Stimulated activated CD4-positive, alpha-beta T cell treated with anti-CD3 and anti-CD28 coated beads, TNF-alpha, amount 100 ng/mL, for 4 hours (primary cell): ENCODE measurements at regions not wholly inside any gene's neighbourhood (a gene's known extent, or its start where the extent isn't known, plus 50 kb on each side); places are given as distances from the start of the nearest gene placed in this dataset.
"Not testable (repeated sequence)": the region's sequence is repeated elsewhere in the genome, so short reads cannot be mapped to it uniquely, and the experiment has no call there.

ENCODE experiments used
- DNase-seq, 3 experiments: peaks; one replicate each; pipeline ENCODE4 v3.0.0-alpha.2; 2020; ENCODE audit warnings: low read depth in 3 of 3

DNA sequence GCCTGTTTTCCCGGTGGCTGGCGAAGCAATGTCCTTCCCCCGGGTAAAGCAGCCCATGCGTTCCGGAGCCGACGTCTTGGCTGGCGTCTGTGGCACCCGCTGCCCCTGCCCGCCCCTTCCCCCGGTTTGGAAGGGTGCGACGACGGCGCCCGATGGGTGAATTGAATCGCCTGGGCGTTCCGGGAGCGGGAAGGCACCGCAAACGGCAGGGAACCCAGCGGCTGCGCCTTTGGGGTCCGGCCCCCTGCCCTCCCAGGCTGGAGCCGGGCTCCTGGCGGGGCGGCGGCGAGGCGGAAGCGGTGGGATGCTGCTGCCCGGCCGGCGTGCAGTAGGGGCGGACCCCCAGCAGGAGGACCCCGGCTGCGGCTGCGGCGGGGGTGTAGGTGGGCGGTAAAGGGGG is 123.6 kb upstream of the RHOU start:
- DNase-seq, result not testable (repeated sequence)

DNA sequence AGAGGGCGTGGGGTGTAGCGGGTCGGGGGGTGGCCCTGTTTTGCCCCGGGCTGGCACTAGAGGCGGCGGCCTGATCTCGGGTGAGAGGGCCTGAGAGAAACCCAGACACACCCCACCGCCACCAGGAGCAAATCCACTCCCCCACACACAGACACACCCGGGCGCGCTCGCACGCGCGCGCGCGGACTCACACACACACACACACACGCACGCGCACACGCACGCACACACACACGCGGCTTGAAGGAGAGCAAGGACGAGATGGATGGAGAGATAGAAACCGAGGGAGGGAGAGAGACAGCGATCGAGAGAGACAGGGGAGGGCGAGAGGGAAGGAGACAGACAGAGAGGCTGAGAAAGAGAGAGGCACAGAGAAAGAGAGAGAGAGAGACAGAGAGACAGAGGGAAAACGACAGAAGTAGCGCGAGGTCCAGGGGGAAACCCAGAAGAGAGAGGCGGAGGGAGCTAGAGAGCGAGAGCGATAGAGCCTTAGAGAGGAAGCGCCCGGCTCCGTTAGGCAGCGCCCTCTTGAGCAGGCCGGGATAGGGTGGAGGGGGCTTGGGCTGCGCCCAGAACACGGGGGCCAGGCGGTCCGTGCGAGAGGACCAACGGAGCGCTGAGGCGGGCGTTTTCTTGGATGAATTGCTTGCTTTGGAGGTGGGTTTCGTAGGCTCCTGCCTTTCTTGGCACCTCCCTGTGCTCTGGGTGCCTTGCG is 113.1 kb upstream of the RHOU start:
- not testable (repeated sequence) for DNase-seq

DNA sequence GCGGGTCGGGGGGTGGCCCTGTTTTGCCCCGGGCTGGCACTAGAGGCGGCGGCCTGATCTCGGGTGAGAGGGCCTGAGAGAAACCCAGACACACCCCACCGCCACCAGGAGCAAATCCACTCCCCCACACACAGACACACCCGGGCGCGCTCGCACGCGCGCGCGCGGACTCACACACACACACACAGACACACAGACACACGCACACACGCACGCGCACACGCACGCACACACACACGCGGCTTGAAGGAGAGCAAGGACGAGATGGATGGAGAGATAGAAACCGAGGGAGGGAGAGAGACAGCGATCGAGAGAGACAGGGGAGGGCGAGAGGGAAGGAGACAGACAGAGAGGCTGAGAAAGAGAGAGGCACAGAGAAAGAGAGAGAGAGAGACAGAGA is 108.8 kb upstream of the RHOU start:
- DNase-seq, result not testable (repeated sequence)

DNA sequence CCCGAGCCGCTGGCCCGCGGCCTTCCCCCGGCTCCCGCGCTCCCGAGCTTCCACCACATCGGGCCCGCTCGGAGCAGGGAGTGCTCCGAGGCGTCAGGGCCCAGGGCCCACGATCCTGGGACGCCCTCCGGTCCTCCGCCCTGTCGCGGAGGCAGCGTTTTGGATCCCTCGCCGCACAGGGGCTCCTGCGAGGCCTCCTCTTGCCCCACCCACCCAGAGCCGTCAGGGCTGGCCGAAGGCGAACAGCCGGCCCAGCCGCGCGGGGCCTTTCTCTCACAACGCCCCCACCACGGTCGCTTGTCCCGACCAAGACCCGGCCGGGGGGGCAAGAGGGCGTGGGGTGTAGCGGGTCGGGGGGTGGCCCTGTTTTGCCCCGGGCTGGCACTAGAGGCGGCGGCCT is 102.4 kb upstream of the RHOU start:
- not testable (repeated sequence) for DNase-seq

DNA sequence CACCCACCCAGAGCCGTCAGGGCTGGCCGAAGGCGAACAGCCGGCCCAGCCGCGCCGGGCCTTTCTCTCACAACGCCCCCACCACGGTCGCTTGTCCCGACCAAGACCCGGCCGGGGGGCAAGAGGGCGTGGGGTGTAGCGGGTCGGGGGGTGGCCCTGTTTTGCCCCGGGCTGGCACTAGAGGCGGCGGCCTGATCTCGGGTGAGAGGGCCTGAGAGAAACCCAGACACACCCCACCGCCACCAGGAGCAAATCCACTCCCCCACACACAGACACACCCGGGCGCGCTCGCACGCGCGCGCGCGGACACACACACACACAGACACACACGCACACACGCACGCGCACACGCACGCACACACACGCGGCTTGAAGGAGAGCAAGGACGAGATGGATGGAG is 100.0 kb upstream of the RHOU start:
- peak in 2 of 3 experiments; percentile 15 to 18 for DNase-seq

DNA sequence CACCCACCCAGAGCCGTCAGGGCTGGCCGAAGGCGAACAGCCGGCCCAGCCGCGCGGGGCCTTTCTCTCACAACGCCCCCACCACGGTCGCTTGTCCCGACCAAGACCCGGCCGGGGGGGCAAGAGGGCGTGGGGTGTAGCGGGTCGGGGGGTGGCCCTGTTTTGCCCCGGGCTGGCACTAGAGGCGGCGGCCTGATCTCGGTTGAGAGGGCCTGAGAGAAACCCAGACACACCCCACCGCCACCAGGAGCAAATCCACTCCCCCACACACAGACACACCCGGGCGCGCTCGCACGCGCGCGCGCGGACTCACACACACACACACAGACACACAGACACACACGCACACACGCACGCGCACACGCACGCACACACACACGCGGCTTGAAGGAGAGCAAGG is 97.8 kb upstream of the RHOU start:
- not testable (repeated sequence) for DNase-seq

DNA sequence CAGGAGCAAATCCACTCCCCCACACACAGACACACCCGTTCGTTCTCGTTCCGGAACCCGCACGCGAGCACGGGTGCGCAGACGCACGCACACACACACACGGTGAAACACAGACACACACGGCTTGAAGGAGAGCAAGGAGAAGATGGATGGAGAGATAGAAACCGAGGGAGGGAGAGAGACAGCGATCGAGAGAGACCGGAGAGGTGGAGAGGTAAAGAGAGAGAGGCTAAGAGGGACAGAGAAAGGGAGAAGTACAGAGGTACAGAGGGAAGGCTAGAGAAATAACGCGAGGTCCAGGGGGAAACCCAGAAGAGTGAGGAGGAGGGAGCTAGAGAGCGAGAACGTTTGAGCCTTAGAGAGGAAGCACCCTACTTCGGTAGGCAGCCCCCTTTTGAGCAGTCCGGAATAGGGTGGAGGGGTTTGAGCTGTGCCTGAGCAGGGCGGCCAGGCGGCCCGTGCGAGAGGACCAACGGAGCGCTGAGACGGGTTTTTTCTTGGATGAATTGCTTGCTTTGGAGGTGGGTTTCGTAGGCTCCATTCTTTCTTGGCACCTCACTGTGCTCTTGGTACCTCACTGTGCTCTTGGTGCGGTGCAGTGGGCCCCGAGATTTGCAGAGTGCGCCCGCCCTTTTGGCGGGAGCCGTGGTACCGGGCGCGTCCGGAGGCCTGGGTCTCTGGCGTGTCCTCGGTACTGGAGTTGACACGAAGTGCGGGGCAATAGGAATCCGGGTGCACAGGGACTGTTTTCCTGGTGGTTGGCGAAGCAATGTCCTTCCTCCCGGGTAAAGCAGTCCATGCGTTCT is 88.4 kb upstream of the RHOU start:
- DNase-seq, result no peak

DNA sequence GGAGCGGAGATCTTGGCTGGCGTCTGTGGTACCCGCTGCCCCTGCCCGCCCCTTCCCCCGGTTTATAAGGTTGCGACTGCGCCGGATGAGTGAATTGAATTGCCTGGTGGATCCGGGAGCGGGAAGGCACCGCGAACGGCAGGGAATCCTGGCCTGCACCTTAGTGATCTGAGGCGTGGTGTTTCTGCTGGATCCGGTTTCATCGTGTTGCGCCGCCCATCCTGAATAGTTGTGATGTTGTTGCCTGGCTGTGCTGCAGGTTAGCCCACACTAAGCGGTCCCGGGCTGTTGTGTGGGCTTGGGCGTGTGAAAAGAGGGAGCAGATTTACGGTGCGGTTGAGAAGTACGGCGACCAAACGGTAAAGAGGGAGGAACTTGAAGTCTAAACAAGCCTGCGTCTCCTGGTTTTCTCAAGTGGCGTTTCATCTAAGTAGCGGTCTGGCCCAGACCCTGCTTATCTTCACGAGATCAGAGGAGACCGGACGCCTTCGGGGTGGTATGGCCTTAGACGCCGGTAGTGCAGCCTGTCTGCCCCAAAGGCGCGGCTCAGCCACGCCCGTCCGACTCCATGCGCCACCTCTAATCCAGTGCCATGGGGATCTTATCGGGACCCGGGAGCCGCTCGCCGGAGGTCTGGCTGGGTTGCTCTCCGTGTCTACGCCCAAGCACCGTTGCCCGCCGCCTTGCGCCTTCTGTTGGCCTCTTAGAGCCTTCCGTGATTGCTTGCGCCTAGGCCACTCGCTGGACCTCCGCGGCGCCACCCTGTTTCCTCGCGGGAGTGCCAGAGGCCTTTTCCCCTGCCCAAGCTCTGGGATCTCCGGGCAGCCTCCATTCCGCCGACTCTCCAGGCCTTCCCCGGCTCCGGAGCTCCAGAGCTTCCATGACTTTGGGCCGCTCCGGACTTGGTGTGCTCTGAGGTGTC is 87.5 kb upstream of the RHOU start:
- no peak for DNase-seq

DNA sequence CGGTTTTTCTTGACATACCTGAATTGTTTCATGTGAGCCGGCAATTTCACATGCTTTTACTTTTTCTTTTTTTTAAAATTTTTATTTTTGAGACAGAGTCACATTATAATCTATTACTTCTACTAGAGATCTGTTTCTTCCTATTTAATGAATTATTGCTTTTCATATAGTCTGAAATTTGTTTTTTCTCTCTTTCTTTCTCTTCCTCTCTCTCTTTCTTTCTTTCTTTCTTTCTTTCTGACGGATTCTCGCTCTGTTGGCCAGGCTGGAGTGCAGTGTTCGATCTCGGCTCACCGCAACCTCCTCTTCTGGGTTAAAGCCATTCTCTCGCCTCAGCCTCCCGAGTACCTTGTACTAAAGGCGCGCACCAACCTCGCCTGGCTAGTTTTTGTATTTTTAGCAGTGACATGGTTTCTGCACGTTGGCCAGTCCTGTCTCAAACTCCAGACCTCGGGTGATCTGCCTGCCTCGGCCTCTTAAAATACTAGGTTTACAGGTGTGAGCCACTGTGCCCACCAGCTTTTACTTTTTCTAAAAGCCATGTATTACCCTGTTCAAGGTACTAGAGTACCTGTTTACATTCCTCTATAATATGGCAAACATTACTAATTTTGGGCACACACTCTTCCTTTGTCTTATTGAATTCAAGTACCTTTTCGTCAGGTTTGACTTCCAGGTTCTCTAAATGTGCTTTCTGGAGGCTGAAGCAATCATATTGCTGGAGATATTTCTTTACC is 86.5 kb upstream of the RHOU start:
- DNase-seq, result no peak

DNA sequence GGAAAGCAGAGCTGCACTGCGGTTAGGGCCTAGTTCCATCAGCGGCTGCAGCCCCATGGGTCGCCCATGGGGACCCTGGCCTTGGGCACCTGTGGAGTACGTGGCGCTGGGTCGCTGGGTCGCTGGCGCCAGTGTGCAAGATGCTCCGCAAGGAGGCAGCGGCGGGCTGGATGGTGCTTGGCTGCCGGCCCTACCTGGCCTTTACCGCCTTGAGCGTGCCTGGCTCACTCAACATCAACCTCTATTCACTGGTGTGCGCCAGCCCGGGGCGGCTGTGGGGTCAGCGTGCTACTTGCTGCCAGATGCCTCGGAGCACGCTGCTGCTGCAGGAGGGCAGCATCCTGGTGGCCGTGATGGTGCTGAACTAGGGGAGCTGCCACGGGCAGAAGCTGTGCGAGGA is 85.1 kb upstream of the RHOU start:
- no peak for DNase-seq

DNA sequence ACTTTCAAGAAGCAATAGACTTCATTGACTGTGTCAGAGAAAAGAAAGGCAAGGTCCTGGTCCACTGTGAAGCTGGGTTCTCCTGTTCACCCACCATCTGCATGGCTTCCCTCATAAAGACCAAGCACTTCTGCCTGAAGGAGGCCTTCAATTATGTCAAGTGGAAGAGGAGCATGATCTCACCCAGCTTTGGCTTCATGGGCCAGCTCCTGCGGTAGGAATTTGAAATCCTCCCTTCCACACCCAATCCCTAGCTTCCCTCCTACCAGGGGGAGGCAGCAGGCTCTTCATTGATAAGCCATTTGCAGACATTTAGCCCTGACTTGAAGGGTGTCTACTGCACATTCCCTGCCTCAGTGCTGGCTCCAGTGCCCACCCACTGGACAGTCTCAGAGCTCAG is 84.3 kb upstream of the RHOU start:
- DNase-seq, result no peak

DNA sequence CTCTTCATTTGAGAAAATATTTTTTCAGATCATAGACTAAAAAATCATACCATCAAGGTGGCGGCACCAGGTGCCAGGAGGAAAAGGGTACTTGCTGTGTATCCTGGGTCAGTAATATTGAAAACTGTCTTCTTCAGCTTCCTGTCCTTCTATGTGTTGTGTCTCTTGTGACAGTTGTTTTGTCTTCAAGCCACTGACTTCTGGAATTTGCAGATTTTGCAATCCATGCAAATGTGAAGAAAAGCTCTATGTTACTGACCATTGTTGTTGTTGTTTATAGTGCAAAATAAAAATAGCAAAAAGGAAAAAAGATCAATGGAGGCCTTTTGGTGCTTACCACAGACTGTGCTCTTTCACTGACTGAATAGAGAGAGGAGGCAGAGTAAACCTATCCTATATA is 83.2 kb upstream of the RHOU start:
- no peak for DNase-seq

DNA sequence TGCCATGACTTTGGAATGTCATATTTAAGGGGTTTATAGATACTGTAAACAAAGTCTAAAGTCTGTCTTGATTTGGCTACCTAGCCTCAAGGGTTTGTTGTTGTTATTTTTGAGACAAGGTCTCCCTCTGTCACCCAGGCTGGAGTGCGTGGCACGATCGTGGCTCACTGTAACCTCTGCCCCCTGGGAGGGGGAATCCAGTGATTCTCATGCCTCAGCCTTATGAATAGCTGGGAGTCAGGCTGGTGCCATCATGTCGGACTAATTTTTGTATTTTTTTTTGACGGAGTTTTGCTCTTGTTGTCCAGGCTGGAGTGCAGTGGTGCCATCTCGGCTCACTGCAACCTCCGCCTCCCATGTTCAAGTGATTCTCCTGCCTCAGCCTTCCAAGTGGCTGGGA is 82.2 kb upstream of the RHOU start:
- not testable (repeated sequence) for DNase-seq

DNA sequence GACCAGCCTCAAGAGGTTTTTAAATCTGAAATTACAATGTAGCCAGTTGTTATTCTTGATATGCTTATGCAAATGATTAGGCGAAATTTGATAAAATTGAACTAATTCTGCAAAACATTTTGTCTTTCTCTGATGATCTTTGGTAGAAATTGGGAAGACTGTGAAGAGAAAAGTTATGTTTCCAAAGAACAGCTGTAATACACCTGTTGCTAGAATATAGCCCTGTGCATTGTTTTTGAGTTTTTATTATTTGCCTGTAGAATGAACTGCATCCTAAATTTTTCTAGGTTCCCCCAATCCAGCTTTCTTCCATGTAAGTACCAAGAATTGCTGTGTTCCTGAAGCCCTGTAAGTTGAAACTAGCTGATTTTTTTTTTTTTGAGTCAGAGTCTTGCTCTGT is 81.5 kb upstream of the RHOU start:
- no peak for DNase-seq

DNA sequence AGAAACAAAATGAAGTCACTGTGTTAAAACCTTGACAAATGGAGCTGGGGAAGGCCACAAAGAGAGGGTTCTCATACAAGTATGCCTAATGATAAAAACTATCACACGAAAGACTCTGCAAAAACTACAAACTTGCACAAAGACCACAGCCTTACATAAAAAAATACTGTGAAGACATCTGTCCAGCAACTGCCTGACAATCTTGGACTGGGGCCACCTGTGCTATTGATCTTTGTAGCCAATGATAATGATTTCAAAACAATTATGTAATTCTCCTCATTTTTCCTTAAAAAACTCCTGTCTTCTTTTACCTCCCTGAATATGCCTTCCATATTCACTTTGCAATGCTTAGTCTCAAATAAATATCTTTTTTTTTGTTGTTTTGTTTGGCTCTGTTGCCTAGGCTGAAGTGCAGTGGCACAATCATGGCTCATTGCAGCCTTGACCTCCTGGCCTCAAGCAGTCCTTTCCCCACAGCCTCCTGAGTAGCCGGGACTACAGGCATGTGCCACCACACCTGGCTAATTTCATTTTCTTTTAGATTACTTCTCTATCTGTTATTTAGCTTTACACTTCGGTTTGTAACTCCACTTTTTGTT is 79.4 kb upstream of the RHOU start:
- DNase-seq, result no peak

DNA sequence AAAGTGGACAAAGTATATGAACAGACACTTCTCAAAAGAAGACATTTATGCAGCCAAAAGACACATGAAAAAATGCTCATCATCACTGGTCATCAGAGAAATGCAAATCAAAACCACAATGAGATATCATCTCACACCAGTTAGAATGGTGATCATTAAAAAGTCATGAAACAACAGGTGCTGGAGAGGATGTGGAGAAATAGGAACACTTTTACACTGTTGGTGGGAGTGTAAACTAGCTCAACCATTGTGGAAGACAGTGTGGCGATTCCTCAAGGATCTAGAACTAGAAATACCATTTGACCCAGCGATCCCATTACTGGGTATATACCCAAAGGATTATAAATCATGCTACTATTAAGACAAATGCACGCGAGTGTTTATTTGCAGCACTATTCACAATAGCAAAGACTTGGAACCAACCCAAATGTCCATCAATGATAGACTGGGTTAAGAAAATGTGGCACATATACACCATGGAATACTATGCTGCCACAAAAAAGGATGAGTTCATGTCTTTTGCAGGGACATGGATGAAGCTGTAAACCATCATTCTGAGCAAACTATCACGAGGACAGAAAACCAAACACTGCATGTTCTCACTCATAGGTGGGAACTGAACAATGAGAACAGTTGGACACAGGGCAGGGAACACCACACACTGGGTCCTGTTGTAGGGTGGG is 73.1 kb upstream of the RHOU start:
- DNase-seq, result not testable (repeated sequence)

DNA sequence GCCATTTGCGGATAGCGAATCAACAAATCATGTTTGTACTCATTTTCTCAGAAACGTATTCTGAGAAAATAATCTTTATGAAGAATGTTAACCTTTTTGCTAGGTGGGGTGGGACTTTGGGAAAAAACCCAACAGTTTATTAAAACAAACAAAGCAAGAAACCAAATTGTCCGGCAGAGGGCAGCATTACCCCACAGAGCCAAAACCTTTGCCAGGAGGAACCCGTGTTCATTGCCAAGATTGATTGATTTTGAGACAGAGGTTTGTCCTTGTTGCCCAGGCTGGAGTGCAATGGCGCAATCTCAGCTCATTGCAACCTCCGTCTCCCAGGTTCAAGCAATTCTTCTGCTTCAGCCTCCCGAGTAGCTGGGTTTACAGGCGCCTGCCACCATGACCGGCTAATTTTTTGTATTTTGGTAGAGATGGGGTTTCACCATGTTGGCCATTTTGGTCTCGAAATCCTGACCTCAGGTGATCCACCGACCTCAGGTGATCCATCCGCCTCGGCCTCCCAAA is 70.8 kb upstream of the RHOU start:
- DNase-seq, result peak; percentile 56 to 65 (median 62)

DNA sequence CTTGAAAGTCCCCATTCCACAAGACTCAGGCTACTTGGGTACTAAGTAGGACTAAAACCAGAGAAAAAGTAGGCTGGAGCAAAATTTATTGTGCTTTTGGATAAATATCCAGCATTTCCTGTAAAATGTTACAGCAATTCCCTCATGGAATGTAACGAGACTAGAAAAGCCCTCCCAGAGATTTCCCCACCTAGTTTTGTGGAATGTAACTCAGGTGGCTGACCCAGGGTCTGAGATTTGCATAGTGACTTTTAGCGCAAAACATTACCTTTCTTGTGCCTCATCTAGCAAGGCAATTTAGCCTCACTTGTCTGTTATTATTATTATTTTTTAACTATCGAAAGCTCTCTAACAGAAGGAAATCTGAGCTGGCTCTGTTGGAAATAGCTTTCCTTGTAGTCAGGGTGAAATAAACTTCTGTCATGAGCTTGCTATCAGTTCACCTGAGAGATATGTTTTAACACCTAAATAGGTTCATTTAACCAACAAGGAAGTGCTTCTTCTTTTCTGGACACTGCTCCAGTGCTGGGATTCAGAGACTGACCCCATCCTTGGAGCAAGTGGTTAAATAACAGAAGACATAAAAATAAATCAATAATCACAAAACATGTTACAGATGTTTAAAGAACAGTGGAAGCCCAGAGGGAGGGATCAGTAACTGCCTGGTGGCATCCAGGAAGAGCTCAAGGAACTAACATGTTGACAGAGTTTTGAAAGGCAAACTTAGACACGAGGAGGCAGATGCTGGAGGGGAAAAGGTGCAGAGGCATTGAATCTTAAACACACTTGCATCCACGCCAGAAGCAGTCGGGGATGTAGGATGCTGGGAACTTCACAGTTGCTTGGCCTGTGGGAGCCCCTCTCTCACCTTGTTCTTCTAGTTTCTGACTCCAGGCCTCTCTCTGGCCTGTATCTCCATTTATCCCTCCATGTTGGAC is 68.3 kb upstream of the RHOU start:
- no peak for DNase-seq

DNA sequence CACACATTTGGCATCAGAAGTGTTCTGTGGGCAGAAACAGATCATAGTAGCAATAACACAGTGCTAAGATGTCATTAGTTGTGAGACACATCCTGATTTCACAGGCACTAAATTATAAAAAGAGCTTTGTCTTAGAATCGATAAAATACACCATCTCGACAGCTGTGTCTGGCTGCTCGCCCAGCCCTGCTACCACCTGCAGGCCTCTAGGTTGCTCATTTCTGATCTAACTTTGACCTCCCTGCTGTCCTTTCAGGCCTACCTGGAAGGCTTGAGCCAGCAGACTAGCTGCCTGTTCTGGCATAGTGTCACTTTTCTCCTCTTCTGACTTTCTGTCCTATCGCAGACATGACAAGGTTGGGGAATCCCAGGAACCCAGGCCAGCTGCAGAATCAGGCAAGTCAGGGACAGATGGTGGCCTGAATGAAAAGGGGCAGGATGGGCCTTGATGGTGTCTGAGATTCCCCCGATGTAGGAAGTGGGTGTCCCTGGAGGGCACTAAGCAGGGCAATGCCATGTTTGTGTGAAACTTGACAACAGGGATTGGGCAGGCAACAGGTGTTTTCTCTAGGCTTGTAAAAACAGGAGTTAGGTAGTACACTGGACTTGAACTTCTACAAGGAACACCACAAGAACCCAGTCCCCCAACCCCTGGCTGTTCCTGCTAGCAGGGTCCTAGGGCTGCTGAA is 66.6 kb upstream of the RHOU start:
- no peak for DNase-seq
